WERI-Rb-1 (cell line): ENCODE measurements at regions not wholly inside any gene's neighbourhood (a gene's known extent, or its start where the extent isn't known, plus 50 kb on each side); places are given as distances from the start of the nearest gene placed in this dataset.

Experiments used
- DNase-seq: peaks from one replicate; pipeline ENCODE4 v3.0.0-alpha.2; 2020
- H3K27ac ChIP-seq: fragments of 250-450 bp; sonication (Bioruptor Pico); 2 replicates; pipeline ENCODE4 v1.5.1; 2020; ENCODE audit warnings: mild to moderate bottlenecking, moderate library complexity
- H3K27me3 ChIP-seq: fragments of 250-450 bp; sonication (Bioruptor Pico); 2 replicates; pipeline ENCODE4 v1.5.1; 2021; ENCODE audit warnings: mild to moderate bottlenecking, low read depth, moderate library complexity; ENCODE audit not compliant: insufficient read depth, severe bottlenecking
- H3K36me3 ChIP-seq: fragments of 250-450 bp; sonication (Bioruptor Pico); 2 replicates; pipeline ENCODE4 v1.5.1; 2020; ENCODE audit warnings: mild to moderate bottlenecking, moderate library complexity
- H3K4me3 ChIP-seq: 2 replicates; pipeline ENCODE4 v1.5.1; 2011; ENCODE audit warnings: low read depth, mild to moderate bottlenecking, control low read depth, low read length
- H3K9me3 ChIP-seq: fragments of 250-450 bp; sonication (Bioruptor Pico); 2 replicates; pipeline ENCODE4 v1.5.1; 2021; ENCODE audit warnings: mild to moderate bottlenecking, moderate library complexity; ENCODE audit not compliant: severe bottlenecking
- TF ChIP-seq, protein P1 (sequence below): IDR thresholded peaks from 2 replicates; pipeline ENCODE4 v1.5.1; 2011; ENCODE audit warnings: low read depth, mild to moderate bottlenecking, control low read depth, inconsistent platforms, low read length

- Histone ChIP-seq H3K36me3 (no peaks in the 10 kb centered on the region), H3K9me3 (no peaks in the 10 kb centered on the region), H3K4me3 (no peak overlapping the region), H3K27me3 (no peaks in the 10 kb centered on the region), H3K27ac (no peak overlapping the region)
- TF ChIP-seq, protein P1, sequence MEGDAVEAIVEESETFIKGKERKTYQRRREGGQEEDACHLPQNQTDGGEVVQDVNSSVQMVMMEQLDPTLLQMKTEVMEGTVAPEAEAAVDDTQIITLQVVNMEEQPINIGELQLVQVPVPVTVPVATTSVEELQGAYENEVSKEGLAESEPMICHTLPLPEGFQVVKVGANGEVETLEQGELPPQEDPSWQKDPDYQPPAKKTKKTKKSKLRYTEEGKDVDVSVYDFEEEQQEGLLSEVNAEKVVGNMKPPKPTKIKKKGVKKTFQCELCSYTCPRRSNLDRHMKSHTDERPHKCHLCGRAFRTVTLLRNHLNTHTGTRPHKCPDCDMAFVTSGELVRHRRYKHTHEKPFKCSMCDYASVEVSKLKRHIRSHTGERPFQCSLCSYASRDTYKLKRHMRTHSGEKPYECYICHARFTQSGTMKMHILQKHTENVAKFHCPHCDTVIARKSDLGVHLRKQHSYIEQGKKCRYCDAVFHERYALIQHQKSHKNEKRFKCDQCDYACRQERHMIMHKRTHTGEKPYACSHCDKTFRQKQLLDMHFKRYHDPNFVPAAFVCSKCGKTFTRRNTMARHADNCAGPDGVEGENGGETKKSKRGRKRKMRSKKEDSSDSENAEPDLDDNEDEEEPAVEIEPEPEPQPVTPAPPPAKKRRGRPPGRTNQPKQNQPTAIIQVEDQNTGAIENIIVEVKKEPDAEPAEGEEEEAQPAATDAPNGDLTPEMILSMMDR: no peak
- peak; percentile 35 for DNase-seq
Measured at GRCh38 chr5:131019601-131020315, 145.3 kb downstream of the HINT1 start.

DNA sequence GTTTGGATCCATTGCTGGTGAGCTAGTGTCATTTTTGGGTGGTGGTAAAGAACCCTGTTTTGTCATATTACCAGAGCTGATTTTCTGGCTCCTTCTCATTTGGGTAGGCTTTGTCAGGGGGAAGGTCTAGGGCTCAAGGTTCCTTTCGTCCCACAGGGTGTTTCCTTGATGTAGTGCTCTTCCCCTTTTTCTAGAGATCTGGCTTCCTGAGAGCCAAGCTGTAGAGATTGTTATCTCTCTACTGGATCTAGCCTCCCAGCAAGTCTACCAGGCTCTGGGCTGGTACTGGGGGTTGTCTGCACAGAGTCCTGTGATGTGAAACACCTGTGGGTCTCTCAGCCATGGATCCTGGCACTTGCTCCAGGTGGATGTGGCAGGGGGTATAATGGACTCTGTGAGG lies 145.9 kb downstream of the HINT1 start:
- Histone ChIP-seq H3K27ac (no peak overlapping the region), H3K4me3 (no peak overlapping the region), H3K27me3 (no peaks in the 10 kb centered on the region), H3K36me3 (no peaks in the 10 kb centered on the region), H3K9me3 (no peaks in the 10 kb centered on the region)
- no peak for DNase-seq
- TF ChIP-seq, protein P1: no peak

- no peaks in the 10 kb centered on the region for H3K36me3 ChIP-seq
- no peak overlapping the region for H3K27ac ChIP-seq
- H3K27me3 ChIP-seq: no peaks in the 10 kb centered on the region
- TF ChIP-seq, protein P1: no peak
- no peaks in the 10 kb centered on the region for H3K9me3 ChIP-seq
- no peak for DNase-seq
- no peak overlapping the region for H3K4me3 ChIP-seq
Measured at GRCh38 chr5:131008329-131008728, 156.7 kb downstream of the HINT1 start.

- TF ChIP-seq, protein P1: peak; percentile 12; the same call in 1 of the 2 replicates
- Histone ChIP-seq H3K4me3 (no peak overlapping the region), H3K27ac (no peak overlapping the region), H3K27me3 (no peaks in the 10 kb centered on the region), H3K36me3 (no peaks in the 10 kb centered on the region), H3K9me3 (no peaks in the 10 kb centered on the region)
- DNase-seq: no peak
Measured at GRCh38 chr5:131005963-131006684, 158.9 kb downstream of the HINT1 start.

- no peak for DNase-seq
- Histone ChIP-seq H3K27me3 (no peaks in the 10 kb centered on the region), H3K9me3 (no peaks in the 10 kb centered on the region), H3K27ac (no peak overlapping the region), H3K4me3 (no peak overlapping the region), H3K36me3 (no peaks in the 10 kb centered on the region)
- TF ChIP-seq, protein P1: no peak
Measured at GRCh38 chr5:131001507-131001906, 163.5 kb downstream of the HINT1 start.
